Retinal pigment epithelial cell (primary cell): ENCODE measurements at regions not wholly inside any gene's neighbourhood (a gene's known extent, or its start where the extent isn't known, plus 50 kb on each side); places are given as distances from the start of the nearest gene placed in this dataset.

Experiments used
- DNase-seq: peaks from one replicate; pipeline ENCODE4 v3.0.0-alpha.2; 2010; ENCODE audit warnings: low read depth
- H3K4me3 ChIP-seq: 2 replicates; pipeline ENCODE4 v1.5.1; 2011; ENCODE audit warnings: mild to moderate bottlenecking, low read length, control low read depth, moderate library complexity
- TF ChIP-seq, protein P1 (sequence below): conservative IDR thresholded peaks from 2 replicates; pipeline ENCODE4 v1.5.1; 2011; ENCODE audit warnings: low read depth, low read length, control low read depth, inconsistent platforms

DNA sequence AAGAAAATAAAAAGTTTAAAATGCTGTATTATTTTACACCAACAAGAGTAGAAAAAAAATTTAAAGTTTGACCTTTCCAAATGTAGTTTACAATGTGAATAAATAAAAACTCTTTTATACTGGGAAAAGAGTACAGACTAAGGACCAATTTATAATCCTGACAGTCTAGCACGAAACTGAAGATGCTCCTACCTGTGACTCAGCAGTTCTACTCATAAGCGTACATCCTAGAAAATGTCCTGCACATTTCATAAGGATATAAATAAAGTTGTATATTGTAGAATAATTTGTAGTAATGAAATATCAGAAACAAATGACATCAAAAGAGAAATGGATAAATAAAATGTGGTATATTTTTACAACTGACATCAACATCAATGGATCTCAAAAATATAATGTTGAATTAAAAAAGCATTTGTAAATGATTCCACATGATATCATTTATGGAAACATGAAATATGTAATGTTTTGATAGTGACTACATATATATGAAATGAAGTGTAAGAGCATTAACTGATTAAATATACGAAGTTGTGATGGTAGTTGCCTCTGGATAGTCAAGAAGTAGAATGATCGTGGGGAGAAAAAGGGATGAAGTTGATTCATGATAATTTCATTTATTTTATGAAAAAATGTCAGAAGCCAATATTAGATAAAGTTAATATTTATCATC, 161.3 kb upstream of the CBLB start:
- H3K4me3 ChIP-seq = no peak overlapping the region
- TF ChIP-seq, protein P1, sequence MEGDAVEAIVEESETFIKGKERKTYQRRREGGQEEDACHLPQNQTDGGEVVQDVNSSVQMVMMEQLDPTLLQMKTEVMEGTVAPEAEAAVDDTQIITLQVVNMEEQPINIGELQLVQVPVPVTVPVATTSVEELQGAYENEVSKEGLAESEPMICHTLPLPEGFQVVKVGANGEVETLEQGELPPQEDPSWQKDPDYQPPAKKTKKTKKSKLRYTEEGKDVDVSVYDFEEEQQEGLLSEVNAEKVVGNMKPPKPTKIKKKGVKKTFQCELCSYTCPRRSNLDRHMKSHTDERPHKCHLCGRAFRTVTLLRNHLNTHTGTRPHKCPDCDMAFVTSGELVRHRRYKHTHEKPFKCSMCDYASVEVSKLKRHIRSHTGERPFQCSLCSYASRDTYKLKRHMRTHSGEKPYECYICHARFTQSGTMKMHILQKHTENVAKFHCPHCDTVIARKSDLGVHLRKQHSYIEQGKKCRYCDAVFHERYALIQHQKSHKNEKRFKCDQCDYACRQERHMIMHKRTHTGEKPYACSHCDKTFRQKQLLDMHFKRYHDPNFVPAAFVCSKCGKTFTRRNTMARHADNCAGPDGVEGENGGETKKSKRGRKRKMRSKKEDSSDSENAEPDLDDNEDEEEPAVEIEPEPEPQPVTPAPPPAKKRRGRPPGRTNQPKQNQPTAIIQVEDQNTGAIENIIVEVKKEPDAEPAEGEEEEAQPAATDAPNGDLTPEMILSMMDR = no peak
- DNase-seq = no peak

DNA sequence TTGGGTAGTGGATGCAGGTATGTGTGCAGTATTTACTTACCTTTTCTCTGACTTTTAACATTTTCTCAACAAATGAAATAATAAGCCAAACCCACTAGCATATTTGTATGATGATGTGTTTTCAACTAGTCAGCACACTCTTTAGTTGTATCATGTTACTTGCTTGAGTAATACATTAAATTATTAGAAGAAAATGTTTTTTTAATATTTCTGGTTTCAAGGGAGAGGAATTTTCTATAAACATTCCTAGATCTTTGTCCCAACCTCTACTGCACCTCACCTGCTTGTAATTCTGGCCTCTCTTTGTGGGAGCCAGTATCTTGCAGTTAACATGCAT, 161.8 kb upstream of the CBLB start:
- H3K4me3 ChIP-seq = no peak overlapping the region
- TF ChIP-seq, protein P1 = no peak
- DNase-seq = no peak

DNA sequence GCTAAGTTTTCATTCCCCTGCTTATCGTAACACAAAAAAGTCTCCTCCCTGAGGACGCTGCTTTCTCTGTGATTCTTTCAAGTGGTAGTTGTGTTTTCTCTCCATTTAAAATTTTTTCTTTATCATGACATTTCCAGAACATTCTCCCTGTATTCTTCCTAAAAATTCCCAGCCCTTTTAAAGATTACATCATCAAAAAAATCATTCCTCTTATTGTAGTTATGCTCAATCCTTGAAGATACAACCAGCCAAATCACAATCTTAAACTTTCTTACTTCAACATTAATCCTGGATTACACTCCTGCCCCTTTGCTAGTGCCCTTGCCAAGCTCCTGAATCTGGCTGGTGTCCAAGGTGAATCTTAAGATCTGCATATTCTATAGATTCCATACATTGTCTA, 163.7 kb upstream of the CBLB start:
- TF ChIP-seq, protein P1 = no peak
- no peak overlapping the region for H3K4me3 ChIP-seq
- no peak for DNase-seq

DNA sequence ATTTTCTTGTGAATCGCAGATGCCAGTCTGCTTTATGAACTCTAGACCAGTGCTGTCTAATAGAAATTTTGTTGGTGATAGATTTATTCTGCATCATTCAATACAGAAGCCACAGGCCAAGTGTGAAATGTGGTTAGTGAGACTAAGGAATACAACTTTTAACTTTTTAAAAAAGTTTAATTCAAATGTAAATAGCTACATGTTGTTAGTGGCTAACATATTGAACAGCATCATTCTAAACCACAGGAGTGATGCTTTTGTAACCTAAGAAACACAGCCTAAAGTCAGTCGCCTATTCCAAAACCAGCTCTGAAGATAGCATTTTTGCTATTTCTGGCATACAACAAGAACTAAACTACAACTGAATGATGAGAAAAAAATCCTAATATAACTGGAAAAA, 164.8 kb upstream of the CBLB start:
- no peak for DNase-seq
- H3K4me3 ChIP-seq = no peak overlapping the region
- TF ChIP-seq, protein P1 = no peak

DNA sequence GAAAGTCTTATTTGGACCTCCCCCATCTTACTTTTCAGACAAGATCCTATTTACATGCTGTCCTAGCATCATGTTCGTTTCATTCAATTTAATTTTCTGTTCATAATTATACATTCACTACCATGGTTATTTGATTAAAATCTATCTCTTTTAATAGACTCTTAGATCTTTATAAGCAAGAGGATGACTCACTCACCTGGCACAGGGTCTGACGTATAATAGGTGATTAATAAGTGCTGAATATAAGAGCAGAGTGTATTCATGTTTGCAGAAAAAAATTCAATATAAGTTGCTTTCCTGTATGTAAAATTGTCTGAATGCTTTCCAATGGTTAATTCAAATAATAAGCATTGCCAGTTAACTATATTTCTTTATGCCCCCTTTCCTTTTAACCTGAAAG, 165.5 kb upstream of the CBLB start:
- DNase-seq = no peak
- H3K4me3 ChIP-seq = no peak overlapping the region
- TF ChIP-seq, protein P1 = no peak

DNA sequence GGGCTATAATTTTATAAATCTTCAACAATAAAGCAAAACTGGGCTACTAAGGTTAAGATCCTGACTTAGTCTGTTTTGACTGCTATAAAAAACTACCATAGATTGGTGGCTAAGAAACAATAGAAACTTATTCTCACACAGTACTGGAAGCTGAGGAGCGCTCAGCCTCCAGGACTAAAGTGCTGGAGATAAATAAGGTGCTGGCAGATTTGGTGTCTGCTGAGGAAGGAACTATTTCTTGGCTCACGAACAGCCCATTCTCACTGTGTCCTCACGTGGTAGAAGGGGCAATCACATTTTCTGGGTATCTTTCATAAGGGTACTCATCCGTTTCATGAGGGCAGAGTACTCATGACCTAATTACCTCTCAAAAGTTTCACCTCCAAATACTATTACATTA, 166.8 kb upstream of the CBLB start:
- H3K4me3 ChIP-seq = no peak overlapping the region
- DNase-seq = no peak
- TF ChIP-seq, protein P1 = no peak

DNA sequence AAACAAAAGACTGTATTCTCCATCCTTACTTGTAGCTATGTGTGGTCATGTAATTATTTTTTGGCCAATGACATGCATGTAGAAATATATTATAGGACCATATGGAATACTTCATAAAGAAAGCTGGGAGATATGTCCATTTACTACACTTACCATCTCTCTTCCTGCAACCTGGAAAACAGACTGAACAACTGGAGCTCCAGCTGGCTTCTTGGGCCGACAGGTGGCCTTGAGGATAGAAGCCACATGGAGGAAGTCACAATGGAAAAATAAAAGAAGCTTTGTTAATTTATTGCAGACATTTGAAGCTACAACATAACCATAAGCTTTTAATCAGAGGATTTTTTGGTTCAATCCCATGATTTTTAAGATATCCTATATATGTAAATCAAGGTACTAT, 167.9 kb upstream of the CBLB start:
- H3K4me3 ChIP-seq = no peak overlapping the region
- TF ChIP-seq, protein P1 = no peak
- no peak for DNase-seq
